BE2C (cell line): ENCODE measurements at regions not wholly inside any gene's neighbourhood (a gene's known extent, or its start where the extent isn't known, plus 50 kb on each side); places are given as distances from the start of the nearest gene placed in this dataset.

Source experiments
- DNase-seq: peaks from one replicate; pipeline ENCODE4 v3.0.0-alpha.2; 2020
- H3K27me3 ChIP-seq: fragments of 250-450 bp; sonication (Bioruptor Pico); 2 replicates; pipeline ENCODE4 v1.5.1; 2020; ENCODE audit warnings: mild to moderate bottlenecking
- H3K36me3 ChIP-seq: fragments of 250-450 bp; sonication (Bioruptor Pico); 2 replicates; pipeline ENCODE4 v1.5.1; 2020; ENCODE audit warnings: mild to moderate bottlenecking
- H3K4me1 ChIP-seq: fragments of 250-450 bp; sonication (Bioruptor Pico); 2 replicates; pipeline ENCODE4 v1.5.1; 2020
- H3K4me3 ChIP-seq: 2 replicates; pipeline ENCODE4 v1.5.1; 2011; ENCODE audit warnings: low read depth, low read length
- H3K9me3 ChIP-seq: fragments of 250-450 bp; sonication (Bioruptor Pico); 2 replicates; pipeline ENCODE4 v1.5.1; 2020
- TF ChIP-seq, protein P1 (sequence below): IDR thresholded peaks from 2 replicates; pipeline ENCODE4 v1.5.1; 2012; ENCODE audit warnings: mild to moderate bottlenecking, low read depth, low read length

DNA sequence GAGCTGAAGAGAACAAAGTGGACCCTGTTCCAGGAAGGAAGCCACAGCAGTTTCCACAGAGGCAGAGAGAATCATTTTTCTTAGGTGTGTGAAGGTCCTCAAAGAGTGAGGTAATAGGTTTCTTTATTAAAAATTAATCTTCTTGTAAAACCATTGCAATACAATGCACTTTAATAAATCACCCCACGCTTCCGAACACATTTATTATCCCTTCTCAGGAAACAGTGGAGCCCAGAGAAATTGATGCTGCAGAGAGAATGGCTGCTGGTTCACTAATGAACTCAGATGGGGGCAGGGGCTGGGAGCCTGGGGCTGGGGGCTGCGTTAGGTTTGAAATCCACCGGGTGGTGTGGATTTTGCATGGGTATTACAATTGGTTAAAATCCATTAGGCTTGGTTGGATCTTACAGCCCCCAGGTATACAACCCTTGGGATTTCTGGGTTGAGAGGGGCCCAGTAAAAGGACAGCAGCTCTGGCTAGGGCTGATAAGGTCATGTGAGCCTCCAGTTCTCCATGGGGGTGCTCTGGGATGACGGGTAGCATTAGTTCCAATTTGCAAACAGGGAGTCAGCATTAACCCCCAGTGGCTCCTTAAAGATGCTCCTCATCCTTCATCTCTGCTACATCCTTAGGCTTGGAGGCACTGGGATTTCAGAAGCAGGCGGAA is 718.1 kb upstream of the EEF2KMT start:
- Histone ChIP-seq H3K4me3 (no peak overlapping the region), H3K4me1 (no peaks in the 10 kb centered on the region), H3K9me3 (no peaks in the 10 kb centered on the region), H3K27me3 (no peaks in the 10 kb centered on the region), H3K36me3 (no peaks in the 10 kb centered on the region)
- TF ChIP-seq, protein P1, sequence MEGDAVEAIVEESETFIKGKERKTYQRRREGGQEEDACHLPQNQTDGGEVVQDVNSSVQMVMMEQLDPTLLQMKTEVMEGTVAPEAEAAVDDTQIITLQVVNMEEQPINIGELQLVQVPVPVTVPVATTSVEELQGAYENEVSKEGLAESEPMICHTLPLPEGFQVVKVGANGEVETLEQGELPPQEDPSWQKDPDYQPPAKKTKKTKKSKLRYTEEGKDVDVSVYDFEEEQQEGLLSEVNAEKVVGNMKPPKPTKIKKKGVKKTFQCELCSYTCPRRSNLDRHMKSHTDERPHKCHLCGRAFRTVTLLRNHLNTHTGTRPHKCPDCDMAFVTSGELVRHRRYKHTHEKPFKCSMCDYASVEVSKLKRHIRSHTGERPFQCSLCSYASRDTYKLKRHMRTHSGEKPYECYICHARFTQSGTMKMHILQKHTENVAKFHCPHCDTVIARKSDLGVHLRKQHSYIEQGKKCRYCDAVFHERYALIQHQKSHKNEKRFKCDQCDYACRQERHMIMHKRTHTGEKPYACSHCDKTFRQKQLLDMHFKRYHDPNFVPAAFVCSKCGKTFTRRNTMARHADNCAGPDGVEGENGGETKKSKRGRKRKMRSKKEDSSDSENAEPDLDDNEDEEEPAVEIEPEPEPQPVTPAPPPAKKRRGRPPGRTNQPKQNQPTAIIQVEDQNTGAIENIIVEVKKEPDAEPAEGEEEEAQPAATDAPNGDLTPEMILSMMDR: no peak
- no peak for DNase-seq

DNA sequence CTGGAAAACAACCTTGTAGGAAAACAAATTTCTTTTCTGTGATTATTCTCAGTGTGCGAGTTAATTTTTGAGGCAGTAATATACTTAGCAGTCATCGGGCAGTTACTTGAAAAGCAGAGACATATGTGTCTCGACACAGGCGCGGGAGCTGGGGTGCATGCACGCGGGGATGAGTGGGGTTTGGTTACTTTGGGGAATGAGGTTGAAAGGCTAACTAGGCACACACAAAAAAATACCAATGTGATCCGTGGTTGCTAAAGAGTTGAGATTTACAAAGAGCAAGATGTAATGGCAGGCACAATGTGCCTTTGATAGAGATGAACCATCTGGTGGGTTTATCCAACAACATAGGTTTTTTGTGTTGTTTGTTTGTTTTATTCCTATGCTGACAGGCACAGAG is 703.8 kb upstream of the EEF2KMT start:
- TF ChIP-seq, protein P1: no peak
- Histone ChIP-seq H3K27me3 (no peaks in the 10 kb centered on the region), H3K9me3 (no peaks in the 10 kb centered on the region), H3K36me3 (no peaks in the 10 kb centered on the region), H3K4me1 (no peaks in the 10 kb centered on the region), H3K4me3 (no peak overlapping the region)
- no peak for DNase-seq

DNA sequence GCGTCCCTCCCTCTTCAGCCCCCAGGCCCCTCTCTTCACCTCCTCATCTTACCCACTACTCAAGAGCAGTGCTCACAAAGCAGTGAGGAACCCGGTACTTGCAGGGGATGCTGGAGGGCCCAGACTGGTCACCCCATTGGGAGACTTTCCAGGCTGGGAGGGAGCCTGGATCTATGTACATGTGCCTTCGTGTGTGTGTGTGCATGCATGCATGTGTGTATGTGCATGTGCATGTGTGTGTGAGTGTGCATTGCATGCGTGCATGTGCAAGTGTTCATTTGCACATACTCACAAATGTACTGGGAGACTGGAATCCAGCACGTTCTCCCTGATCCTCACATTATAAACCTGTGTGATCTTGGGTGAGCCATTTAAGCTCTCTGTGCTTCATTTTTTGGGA is 696.0 kb upstream of the EEF2KMT start:
- Histone ChIP-seq H3K9me3 (no peaks in the 10 kb centered on the region), H3K4me3 (no peak overlapping the region), H3K27me3 (no peaks in the 10 kb centered on the region), H3K36me3 (no peaks in the 10 kb centered on the region), H3K4me1 (no peaks in the 10 kb centered on the region)
- DNase-seq: no peak
- TF ChIP-seq, protein P1: no peak

DNA sequence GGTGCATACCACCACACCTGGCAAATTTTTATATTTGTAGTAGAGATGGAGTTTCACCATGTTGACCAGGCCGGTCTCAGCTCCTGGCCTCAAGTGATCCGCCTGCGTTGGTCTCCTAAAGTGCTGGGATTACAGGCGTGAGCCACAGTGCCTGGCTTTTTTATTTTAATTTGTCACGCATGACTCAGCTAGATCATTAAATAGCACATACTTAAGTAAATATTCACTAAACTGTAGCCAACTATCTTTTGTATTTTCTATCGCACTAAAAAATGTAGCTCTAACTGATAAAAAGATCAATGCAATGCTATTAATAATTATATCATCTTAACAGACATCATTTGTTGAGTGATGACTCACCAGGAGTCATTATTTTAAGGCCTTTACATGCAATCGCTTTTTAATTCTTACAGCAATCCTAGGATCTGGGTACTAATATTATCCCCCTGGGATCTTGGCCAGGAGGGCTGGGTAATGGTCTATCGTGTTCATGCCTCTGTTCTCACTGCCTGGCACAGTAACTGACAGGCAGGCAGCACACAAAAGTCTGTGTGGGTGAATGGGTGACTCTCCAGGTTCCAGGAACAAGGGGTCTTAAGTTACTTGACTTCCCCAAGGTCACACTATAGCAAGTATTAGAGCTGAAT is 693.5 kb upstream of the EEF2KMT start:
- H3K9me3 ChIP-seq: no peaks in the 10 kb centered on the region
- TF ChIP-seq, protein P1: no peak
- no peaks in the 10 kb centered on the region for H3K27me3 ChIP-seq
- DNase-seq: no peak
- no peaks in the 10 kb centered on the region for H3K4me1 ChIP-seq
- H3K36me3 ChIP-seq: no peaks in the 10 kb centered on the region
- no peak overlapping the region for H3K4me3 ChIP-seq

DNA sequence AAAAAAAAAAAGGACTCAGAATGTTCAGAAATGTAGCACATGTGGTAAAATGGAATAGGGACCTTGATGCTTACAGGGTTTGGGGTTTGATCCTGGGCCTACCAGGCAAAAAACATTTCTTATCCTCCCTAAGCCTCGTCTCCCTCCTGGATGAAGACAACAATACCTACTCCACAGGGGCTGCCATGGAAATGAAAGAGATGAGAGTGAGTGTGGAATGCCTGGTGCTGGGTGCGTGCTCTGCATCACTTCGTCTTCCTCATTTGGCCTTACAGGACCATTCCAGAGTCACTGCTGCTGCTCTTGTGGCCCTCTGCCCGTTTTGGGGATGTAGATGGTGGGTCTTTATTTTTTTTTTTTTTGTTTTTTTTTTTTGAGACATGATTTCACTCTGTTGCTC is 692.9 kb upstream of the EEF2KMT start:
- Histone ChIP-seq H3K9me3 (no peaks in the 10 kb centered on the region), H3K36me3 (no peaks in the 10 kb centered on the region), H3K4me3 (no peak overlapping the region), H3K4me1 (no peaks in the 10 kb centered on the region), H3K27me3 (no peaks in the 10 kb centered on the region)
- DNase-seq: no peak
- TF ChIP-seq, protein P1: no peak

DNA sequence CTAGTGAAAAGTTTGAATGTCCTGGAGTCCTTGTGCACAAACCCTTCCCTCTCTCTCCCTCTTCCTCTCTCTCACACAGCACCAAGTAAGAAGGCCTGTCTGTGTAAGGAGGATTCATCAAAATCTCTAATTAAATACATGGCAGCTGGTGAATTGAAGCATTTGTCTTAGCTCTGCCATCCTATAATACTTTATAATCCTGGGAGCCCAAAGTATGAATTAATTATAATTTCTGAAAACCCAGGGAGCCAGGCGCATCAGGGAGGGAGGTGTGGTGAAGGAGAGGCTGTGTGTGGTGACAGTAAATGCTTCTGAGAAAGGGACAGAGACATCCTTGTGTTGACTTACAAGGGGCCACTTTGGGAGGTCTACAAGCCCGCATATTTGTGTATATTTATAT is 691.4 kb upstream of the EEF2KMT start:
- Histone ChIP-seq H3K4me3 (no peak overlapping the region), H3K36me3 (no peaks in the 10 kb centered on the region), H3K27me3 (no peaks in the 10 kb centered on the region), H3K9me3 (no peaks in the 10 kb centered on the region), H3K4me1 (no peaks in the 10 kb centered on the region)
- DNase-seq: no peak
- TF ChIP-seq, protein P1: no peak
